ENCODE measurements at regions not wholly inside any gene's neighbourhood (a gene's known extent, or its start where the extent isn't known, plus 50 kb on each side); places are given as distances from the start of the nearest gene placed in this dataset.
A peak's percentile ranks its signal among the peaks of the same experiment; 100 is the strongest.

- ChIA-PET POLR2A (no interaction called here), CTCF (no interaction called here)
- no peak overlapping the region for H3K9ac ChIP-seq
- no peaks in the 10 kb centered on the region for H3K36me3 ChIP-seq (replicated peaks in 1 of 2; ENCODE audit: control insufficient read depth in 1 of 2, insufficient read depth in 2 of 2, low read length in 1 of 2)
- H3F3A ChIP-seq (replicated peaks; ENCODE audit: insufficient read depth) = peaks cover 4% of the 10 kb centered on the region
- H3K27me3 ChIP-seq (ENCODE audit: insufficient read depth) = no peaks in the 10 kb centered on the region
- no peak overlapping the region for H3K4me2 ChIP-seq
- DNase-seq = no peak
- H3K9me2 ChIP-seq = no peaks in the 10 kb centered on the region
- peaks cover 0 to 7% of the 10 kb centered on the region in 2 experiments; a peak in 2 of 4 replicates for H3K4me1 ChIP-seq (ENCODE audit: control insufficient read depth in 1 of 2, insufficient read depth in 2 of 2, low read depth in 1 of 2, low read length in 1 of 2)
- H3K79me2 ChIP-seq (ENCODE audit: insufficient read depth) = no peaks in the 10 kb centered on the region
- no peak overlapping the region for H3K27ac ChIP-seq (ENCODE audit: low read depth in 2 of 2, low read length in 1 of 2)
- H4K20me1 ChIP-seq (ENCODE audit: insufficient read depth) = no peaks in the 10 kb centered on the region
- no peak overlapping the region for H3K4me3 ChIP-seq (ENCODE audit: low read depth in 2 of 2, low read length in 1 of 2)
- no peak overlapping the region for H2AFZ ChIP-seq (ENCODE audit: low read depth)
- WGBS (ENCODE audit: low lambda C conversion rate) = 69% methylated on average over 2 of the region's 2 CpGs
- H3K9me3 ChIP-seq = no peaks in the 10 kb centered on the region
- TF ChIP-seq SMC3 (IDR thresholded peaks at IDR 0.05; ENCODE audit: low read depth, low read length) = no peak
- no peak for TF ChIP-seq CHD2 (IDR thresholded peaks at IDR 0.05; ENCODE audit: low read length, partially characterized antibody)
- TF ChIP-seq MXI1 (IDR thresholded peaks at IDR 0.05; ENCODE audit: low read depth, low read length) = no peak
- TF ChIP-seq, protein P1, sequence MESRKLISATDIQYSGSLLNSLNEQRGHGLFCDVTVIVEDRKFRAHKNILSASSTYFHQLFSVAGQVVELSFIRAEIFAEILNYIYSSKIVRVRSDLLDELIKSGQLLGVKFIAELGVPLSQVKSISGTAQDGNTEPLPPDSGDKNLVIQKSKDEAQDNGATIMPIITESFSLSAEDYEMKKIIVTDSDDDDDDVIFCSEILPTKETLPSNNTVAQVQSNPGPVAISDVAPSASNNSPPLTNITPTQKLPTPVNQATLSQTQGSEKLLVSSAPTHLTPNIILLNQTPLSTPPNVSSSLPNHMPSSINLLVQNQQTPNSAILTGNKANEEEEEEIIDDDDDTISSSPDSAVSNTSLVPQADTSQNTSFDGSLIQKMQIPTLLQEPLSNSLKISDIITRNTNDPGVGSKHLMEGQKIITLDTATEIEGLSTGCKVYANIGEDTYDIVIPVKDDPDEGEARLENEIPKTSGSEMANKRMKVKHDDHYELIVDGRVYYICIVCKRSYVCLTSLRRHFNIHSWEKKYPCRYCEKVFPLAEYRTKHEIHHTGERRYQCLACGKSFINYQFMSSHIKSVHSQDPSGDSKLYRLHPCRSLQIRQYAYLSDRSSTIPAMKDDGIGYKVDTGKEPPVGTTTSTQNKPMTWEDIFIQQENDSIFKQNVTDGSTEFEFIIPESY (IDR thresholded peaks at IDR 0.05; ENCODE audit: borderline replicate concordance, low read depth) = no peak
- TF ChIP-seq, protein P2, sequence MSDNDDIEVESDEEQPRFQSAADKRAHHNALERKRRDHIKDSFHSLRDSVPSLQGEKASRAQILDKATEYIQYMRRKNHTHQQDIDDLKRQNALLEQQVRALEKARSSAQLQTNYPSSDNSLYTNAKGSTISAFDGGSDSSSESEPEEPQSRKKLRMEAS (IDR thresholded peaks at IDR 0.05; ENCODE audit: low read depth) = no peak
- TF ChIP-seq NFIC (IDR thresholded peaks at IDR 0.05; ENCODE audit: borderline replicate concordance) = no peak
- no peak for TF ChIP-seq FOSL2 (IDR thresholded peaks at IDR 0.05; ENCODE audit: borderline replicate concordance, low read depth)
- TF ChIP-seq ELF1 (IDR thresholded peaks at IDR 0.05) = no peak
- TF ChIP-seq SIN3A (IDR thresholded peaks at IDR 0.05; ENCODE audit: borderline replicate concordance, low read depth, low read length) = no peak
- no peak for TF ChIP-seq POLR2AphosphoS5 (IDR thresholded peaks at IDR 0.05; ENCODE audit: low read depth, low read length)
- TF ChIP-seq RCOR1 (IDR thresholded peaks at IDR 0.05; ENCODE audit: low read length) = no peak
- TF ChIP-seq EZH2phosphoT487 (IDR thresholded peaks at IDR 0.05; ENCODE audit: borderline replicate concordance, low read depth) = no peak
- no peak for TF ChIP-seq GABPA (IDR thresholded peaks at IDR 0.05; ENCODE audit: low read depth)
- no peak for TF ChIP-seq YY1 (IDR thresholded peaks at IDR 0.05; ENCODE audit: low read depth)
- no peak for TF ChIP-seq RXRA (IDR thresholded peaks at IDR 0.05; ENCODE audit: borderline replicate concordance, low read depth)
Observed at GRCh38 chr5:121271546-121271945, 580.1 kb upstream of the FTMT start.

GRCh38 chr5:121273833-121274433 is 577.7 kb upstream of the FTMT start:
- H3K4me3 ChIP-seq (ENCODE audit: low read depth in 2 of 2, low read length in 1 of 2) = no peak overlapping the region
- ChIA-PET POLR2A (no interaction called here), CTCF (no interaction called here)
- no peaks in the 10 kb centered on the region; the same call in 1 of the 2 replicates for H3K9me2 ChIP-seq
- peak overlapping the region in 1 of 2 experiments; percentile 86; a peak in 2 of 4 replicates for H3K27ac ChIP-seq (ENCODE audit: low read depth in 2 of 2, low read length in 1 of 2)
- H3K36me3 ChIP-seq (replicated peaks in 1 of 2; ENCODE audit: control insufficient read depth in 1 of 2, insufficient read depth in 2 of 2, low read length in 1 of 2) = no peaks in the 10 kb centered on the region
- WGBS (ENCODE audit: low lambda C conversion rate) = 0% methylated on average over 2 of the region's 2 CpGs
- H4K20me1 ChIP-seq (ENCODE audit: insufficient read depth) = no peaks in the 10 kb centered on the region
- H2AFZ ChIP-seq (ENCODE audit: low read depth) = peak overlapping the region; percentile 83
- H3K79me2 ChIP-seq (ENCODE audit: insufficient read depth) = no peaks in the 10 kb centered on the region
- no peak for DNase-seq
- H3F3A ChIP-seq (replicated peaks; ENCODE audit: insufficient read depth) = peaks cover 4% of the 10 kb centered on the region
- H3K4me1 ChIP-seq (ENCODE audit: control insufficient read depth in 1 of 2, insufficient read depth in 2 of 2, low read depth in 1 of 2, low read length in 1 of 2) = peaks cover 0 to 7% of the 10 kb centered on the region in 2 experiments; a peak in 2 of 4 replicates
- H3K4me2 ChIP-seq = peak overlapping the region; percentile 46; the same call in 1 of the 2 replicates
- no peaks in the 10 kb centered on the region for H3K9me3 ChIP-seq
- 0 out of 2 replicates have a peak overlapping the region, but pooled peaks have one; percentile 46 for H3K9ac ChIP-seq
- no peaks in the 10 kb centered on the region for H3K27me3 ChIP-seq (ENCODE audit: insufficient read depth)
- TF ChIP-seq MEF2A (IDR thresholded peaks at IDR 0.05; ENCODE audit: borderline replicate concordance, low read depth) (no peak), TEAD4 (IDR thresholded peaks at IDR 0.05; ENCODE audit: borderline replicate concordance, insufficient read depth) (no peak), CHD2 (IDR thresholded peaks at IDR 0.05; ENCODE audit: low read length, partially characterized antibody) (no peak), ELF1 (IDR thresholded peaks at IDR 0.05) (no peak), FOSL2 (IDR thresholded peaks at IDR 0.05; ENCODE audit: borderline replicate concordance, low read depth) (peak; percentile 90), POLR2AphosphoS5 (IDR thresholded peaks at IDR 0.05; ENCODE audit: low read depth, low read length) (no peak), EZH2phosphoT487 (IDR thresholded peaks at IDR 0.05; ENCODE audit: borderline replicate concordance, low read depth) (no peak), REST (IDR thresholded peaks at IDR 0.05; ENCODE audit: low read depth, low read length) (no peak), GATA2 (CRISPR knock-in tag; IDR thresholded peaks at IDR 0.05) (no peak), SIN3A (IDR thresholded peaks at IDR 0.05; ENCODE audit: borderline replicate concordance, low read depth, low read length) (no peak), CTCF (IDR thresholded peaks at IDR 0.05) (no peak)

Data from SK-N-SH (cell line).